ENCODE measurements at regions not wholly inside any gene's neighbourhood (a gene's known extent, or its start where the extent isn't known, plus 50 kb on each side); places are given as distances from the start of the nearest gene placed in this dataset.
"Not testable (repeated sequence)": the region's sequence is repeated elsewhere in the genome, so short reads cannot be mapped to it uniquely, and the experiment has no call there.

DNA sequence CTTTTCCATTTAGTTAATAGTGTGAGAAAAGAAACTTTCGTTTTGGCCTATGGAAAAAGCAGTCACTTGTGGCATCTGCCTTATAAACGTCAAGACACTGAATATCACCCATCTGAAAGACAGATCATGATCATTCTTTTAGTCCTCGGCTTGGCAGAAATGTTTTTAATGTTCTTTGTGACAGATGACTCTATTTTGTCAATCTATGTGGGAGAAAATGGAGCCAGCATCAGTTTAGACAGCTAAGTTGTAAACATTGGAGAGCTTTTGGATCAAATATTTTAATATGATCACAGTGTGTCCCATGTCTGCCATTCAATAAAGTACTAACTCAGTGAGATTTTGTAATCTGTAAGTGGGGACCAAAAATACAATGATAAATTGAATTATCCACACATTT lies 85.1 kb upstream of the LUZP2 start:
- WGBS, 5 donors = 69 to 81% (median 77%) methylated on average over 3 of the region's 3 CpGs
- no peaks in the 10 kb centered on the region for H3K27me3 ChIP-seq

DNA sequence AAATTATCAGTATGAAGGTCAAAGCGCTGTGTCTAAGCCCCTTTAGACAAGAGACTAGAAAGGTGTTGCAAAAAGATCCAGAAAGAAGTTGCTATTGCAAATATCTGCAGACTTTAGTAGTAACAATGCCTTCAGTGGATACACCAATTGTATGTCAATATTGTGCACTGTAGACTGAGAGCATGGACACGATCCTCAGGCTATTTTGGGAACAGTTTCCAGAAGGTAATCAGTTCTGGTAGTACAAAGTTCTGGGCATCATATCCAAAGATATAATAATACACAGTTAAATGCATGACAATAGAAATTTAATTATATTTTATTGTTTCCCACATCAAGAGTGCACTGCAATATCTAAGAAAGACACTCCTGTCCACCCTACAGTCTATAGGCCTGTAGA lies 84.1 kb upstream of the LUZP2 start:
- DNase-seq = no peak
- Histone ChIP-seq H3K9me3 (peaks cover 0 to 7% (median 2%) of the 10 kb centered on the region in 4 donors), H3K4me3 (no peak overlapping the region), H3K27ac (no peak overlapping the region), H3K36me3 (no peaks in the 10 kb centered on the region), H3K4me1 (no peaks in the 10 kb centered on the region), H3K27me3 (no peaks in the 10 kb centered on the region)
- WGBS, 5 donors = 59 to 78% (median 70%) methylated on average over 2 of the region's 2 CpGs
- TF ChIP-seq EP300 (IDR thresholded peaks at IDR 0.05) (no peak), POLR2A (IDR thresholded peaks at IDR 0.05) (no peak), POLR2AphosphoS5 (IDR thresholded peaks at IDR 0.05) (no peak)
- TF ChIP-seq, protein P1, sequence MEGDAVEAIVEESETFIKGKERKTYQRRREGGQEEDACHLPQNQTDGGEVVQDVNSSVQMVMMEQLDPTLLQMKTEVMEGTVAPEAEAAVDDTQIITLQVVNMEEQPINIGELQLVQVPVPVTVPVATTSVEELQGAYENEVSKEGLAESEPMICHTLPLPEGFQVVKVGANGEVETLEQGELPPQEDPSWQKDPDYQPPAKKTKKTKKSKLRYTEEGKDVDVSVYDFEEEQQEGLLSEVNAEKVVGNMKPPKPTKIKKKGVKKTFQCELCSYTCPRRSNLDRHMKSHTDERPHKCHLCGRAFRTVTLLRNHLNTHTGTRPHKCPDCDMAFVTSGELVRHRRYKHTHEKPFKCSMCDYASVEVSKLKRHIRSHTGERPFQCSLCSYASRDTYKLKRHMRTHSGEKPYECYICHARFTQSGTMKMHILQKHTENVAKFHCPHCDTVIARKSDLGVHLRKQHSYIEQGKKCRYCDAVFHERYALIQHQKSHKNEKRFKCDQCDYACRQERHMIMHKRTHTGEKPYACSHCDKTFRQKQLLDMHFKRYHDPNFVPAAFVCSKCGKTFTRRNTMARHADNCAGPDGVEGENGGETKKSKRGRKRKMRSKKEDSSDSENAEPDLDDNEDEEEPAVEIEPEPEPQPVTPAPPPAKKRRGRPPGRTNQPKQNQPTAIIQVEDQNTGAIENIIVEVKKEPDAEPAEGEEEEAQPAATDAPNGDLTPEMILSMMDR (IDR thresholded peaks at IDR 0.05) = no peak
- intact Hi-C loops (cut with DNase I; ENCODE audit: low total_unique reads) = no loop called here

More for the DNA sequence above, 85.1 kb upstream of the LUZP2 start:
- H3K4me1 ChIP-seq = no peaks in the 10 kb centered on the region
- peaks cover 0 to 7% (median 2%) of the 10 kb centered on the region in 4 donors for H3K9me3 ChIP-seq
- H3K36me3 ChIP-seq = no peaks in the 10 kb centered on the region
- TF ChIP-seq POLR2A (IDR thresholded peaks at IDR 0.05) = no peak
- TF ChIP-seq, protein P1 (IDR thresholded peaks at IDR 0.05) = no peak
- no peak for TF ChIP-seq POLR2AphosphoS5 (IDR thresholded peaks at IDR 0.05)
- no peak for TF ChIP-seq EP300 (IDR thresholded peaks at IDR 0.05)
- no peak for DNase-seq
- H3K27ac ChIP-seq = no peak overlapping the region
- no peak overlapping the region for H3K4me3 ChIP-seq
- intact Hi-C loops (cut with DNase I; ENCODE audit: low total_unique reads) = no loop called here

DNA sequence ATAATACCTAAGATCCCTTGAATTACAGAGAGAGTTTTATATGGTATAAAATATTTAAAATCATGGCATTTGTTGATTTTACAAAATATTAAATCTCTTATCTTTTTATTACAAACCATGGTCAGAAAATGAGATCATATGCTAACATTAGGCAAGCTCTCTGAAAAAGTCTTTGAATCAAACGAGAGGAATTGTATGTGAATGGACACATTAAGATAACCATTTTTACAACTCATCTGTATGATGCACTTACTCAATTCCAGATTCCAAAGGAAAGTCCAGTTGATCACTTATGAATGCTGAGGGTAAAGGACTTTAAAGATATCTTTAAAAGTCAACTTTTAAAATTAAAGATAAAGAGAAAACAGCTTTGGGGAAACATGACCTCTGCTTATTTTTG lies 83.5 kb upstream of the LUZP2 start:
- intact Hi-C loops (cut with DNase I; ENCODE audit: low total_unique reads) = no loop called here
- no peaks in the 10 kb centered on the region for H3K27me3 ChIP-seq
- H3K4me1 ChIP-seq = no peaks in the 10 kb centered on the region
- no peak for DNase-seq
- H3K9me3 ChIP-seq = peaks cover 0 to 7% (median 2%) of the 10 kb centered on the region in 4 donors
- H3K36me3 ChIP-seq = no peaks in the 10 kb centered on the region
- no peak for TF ChIP-seq POLR2AphosphoS5 (IDR thresholded peaks at IDR 0.05)
- 45 to 72% (median 58%) methylated on average over 1 of the region's 1 CpG for WGBS, 5 donors
- H3K4me3 ChIP-seq = no peak overlapping the region
- H3K27ac ChIP-seq = no peak overlapping the region

DNA sequence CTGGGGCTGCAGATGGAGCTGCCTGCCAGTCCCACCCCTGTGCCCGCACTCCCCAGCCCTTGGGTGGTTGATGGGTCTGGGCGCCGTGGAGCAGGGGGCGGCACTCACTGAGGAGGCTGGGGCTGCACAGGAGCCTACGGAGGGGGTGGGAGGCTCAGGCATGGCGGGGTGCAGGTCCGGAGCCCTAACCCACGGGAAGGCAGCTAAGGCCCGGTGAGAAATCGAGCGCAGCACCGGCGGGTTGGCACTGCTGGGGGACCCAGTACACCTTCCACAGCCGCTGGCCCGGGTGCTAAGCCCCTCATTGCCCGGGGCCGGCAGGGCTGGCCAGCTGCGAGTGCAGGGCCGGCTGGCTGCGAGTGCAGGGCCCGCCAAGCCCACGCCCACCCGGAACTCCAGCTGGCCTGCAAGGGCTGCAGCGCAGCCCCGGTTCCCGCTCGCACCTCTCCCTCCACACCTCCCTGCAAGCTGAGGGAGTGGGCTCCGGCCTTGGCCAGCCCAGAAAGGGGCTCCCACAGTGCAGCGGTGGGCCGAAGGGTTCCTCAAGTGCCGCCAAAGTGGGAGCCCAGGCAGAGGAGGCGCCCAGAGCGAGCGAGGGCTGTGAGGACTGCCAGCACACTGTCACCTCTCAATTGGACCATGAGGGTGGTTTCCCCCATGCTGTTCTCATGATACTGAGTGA lies 80.8 kb upstream of the LUZP2 start:
- H3K4me1 ChIP-seq; H3K36me3 ChIP-seq; DNase-seq; intact Hi-C loops (cut with DNase I; ENCODE audit: low total_unique reads); H3K4me3 ChIP-seq; H3K27ac ChIP-seq; H3K27me3 ChIP-seq; H3K9me3 ChIP-seq: not testable (repeated sequence)
- WGBS, 5 donors = 91 to 97% (median 95%) methylated on average over 4 to 34 of the region's 34 CpGs

DNA sequence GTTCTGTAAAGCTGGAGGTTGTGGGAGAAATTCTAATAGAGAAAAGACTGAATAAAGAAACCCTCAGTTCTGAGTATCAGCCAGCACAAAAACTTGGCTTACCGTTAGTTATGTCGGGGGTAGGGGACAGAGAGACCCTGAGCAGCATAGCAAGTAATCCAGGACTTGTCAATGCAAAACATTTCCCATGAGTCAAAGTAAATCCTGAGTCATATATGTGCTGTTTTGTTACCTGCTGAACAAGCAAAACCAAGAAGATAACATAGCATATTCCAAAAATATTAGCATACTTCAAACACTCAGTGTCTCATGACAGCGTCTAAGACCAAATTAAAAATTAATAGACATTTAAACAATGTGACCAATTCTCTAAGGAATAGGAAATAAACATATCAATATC lies 75.1 kb upstream of the LUZP2 start:
- intact Hi-C loops (cut with DNase I; ENCODE audit: low total_unique reads) = no loop called here
- TF ChIP-seq POLR2A (IDR thresholded peaks at IDR 0.05) (no peak), POLR2AphosphoS5 (IDR thresholded peaks at IDR 0.05) (no peak), EP300 (IDR thresholded peaks at IDR 0.05) (no peak)
- TF ChIP-seq, protein P1 (IDR thresholded peaks at IDR 0.05) = no peak
- H3K27me3 ChIP-seq = no peaks in the 10 kb centered on the region
- H3K9me3 ChIP-seq = no peaks in the 10 kb centered on the region
- WGBS, 5 donors = 55 to 76% (median 64%) methylated on average over 3 of the region's 3 CpGs
- no peak for DNase-seq
- H3K4me3 ChIP-seq = no peak overlapping the region
- H3K27ac ChIP-seq = no peak overlapping the region
- no peaks in the 10 kb centered on the region for H3K36me3 ChIP-seq
- H3K4me1 ChIP-seq = no peaks in the 10 kb centered on the region

Data from stomach (tissue), 8 donors.